ENCODE measurements at regions not wholly inside any gene's neighbourhood (a gene's known extent, or its start where the extent isn't known, plus 50 kb on each side); places are given as distances from the start of the nearest gene placed in this dataset.

- TF ChIP-seq POLR2A (IDR thresholded peaks at IDR 0.05), result no peak
- no peak for TF ChIP-seq CTCF (IDR thresholded peaks at IDR 0.05)
- no peak for TF ChIP-seq POLR2AphosphoS5 (IDR thresholded peaks at IDR 0.05)
Measured at GRCh38 chr6:87951751-87952150, 95.9 kb upstream of the SPACA1 start.

All from breast epithelium (tissue), 3 donors.